Daoy (cell line): ENCODE measurements at regions not wholly inside any gene's neighbourhood (a gene's known extent, or its start where the extent isn't known, plus 50 kb on each side); places are given as distances from the start of the nearest gene placed in this dataset.

Experiments
- DNase-seq: peaks from one replicate; pipeline ENCODE4 v3.0.0-alpha.2; 2015; ENCODE audit warnings: low read depth

- no peak for DNase-seq
Observed at GRCh38 chr16:13863075-13863765, 56.7 kb upstream of the ERCC4 start.

DNA sequence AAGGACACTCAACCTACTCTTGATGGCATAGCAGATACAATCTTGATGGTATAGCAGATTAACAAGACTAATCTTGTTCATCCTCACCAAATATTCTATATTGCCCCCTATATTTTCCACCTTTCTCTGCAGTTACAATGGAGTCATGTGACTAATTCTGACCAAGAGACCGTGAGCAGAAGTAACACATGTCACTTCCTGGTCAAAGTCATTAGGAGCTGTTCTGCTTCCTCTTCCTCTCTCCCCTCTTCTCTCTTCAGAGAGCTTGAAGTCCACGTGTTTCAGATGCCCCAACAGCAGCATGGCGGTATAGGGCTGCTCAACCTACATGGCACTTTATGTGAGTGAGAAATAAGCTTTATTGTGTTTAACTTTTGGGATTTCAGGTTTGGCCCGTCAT, 55.3 kb upstream of the ERCC4 start:
- DNase-seq: no peak

GRCh38 chr16:13866073-13866472, 53.9 kb upstream of the ERCC4 start:
- DNase-seq: peak; percentile 79
